KOPT-K1 (cell line): ENCODE measurements at regions not wholly inside any gene's neighbourhood (a gene's known extent, or its start where the extent isn't known, plus 50 kb on each side); places are given as distances from the start of the nearest gene placed in this dataset.
"Not testable (repeated sequence)": the region's sequence is repeated elsewhere in the genome, so short reads cannot be mapped to it uniquely, and the experiment has no call there.

Experiments
- H3K27ac ChIP-seq: fragments of 200-600 bp; sonication (generic); 2 replicates; pipeline ENCODE4 v1.5.1; 2016; ENCODE audit warnings: antibody characterized with exemption, mild to moderate bottlenecking, low read depth, low read length; ENCODE audit not compliant: poor library complexity, severe bottlenecking
- H3K36me3 ChIP-seq: fragments of 200-600 bp; sonication (generic); 2 replicates; pipeline ENCODE4 v1.5.1; 2017; ENCODE audit warnings: antibody characterized with exemption, mild to moderate bottlenecking, low read length, moderate library complexity; ENCODE audit not compliant: insufficient read depth
- H3K9me3 ChIP-seq: fragments of 200-600 bp; sonication (generic); 2 replicates; pipeline ENCODE4 v1.5.1; 2017; ENCODE audit warnings: antibody characterized with exemption, low read length, mild to moderate bottlenecking; ENCODE audit not compliant: insufficient read depth, poor library complexity, severe bottlenecking

GRCh38 chrY:7382988-7383387 is 471.4 kb upstream of the AMELY start:
- H3K27ac ChIP-seq: no peak overlapping the region
- H3K36me3 ChIP-seq: peaks cover 28% of the 10 kb centered on the region
- H3K9me3 ChIP-seq: no peaks in the 10 kb centered on the region

- Histone ChIP-seq H3K36me3 (peaks cover 76% of the 10 kb centered on the region), H3K27ac (no peak overlapping the region), H3K9me3 (no peaks in the 10 kb centered on the region)
These were observed 465.5 kb upstream of the AMELY start for GRCh38 chrY:7377091-7377490.

GRCh38 chrY:7374485-7374884 is 462.9 kb upstream of the AMELY start:
- H3K36me3 ChIP-seq: peaks cover 86% of the 10 kb centered on the region
- not testable (repeated sequence) for H3K9me3 ChIP-seq, H3K27ac ChIP-seq

GRCh38 chrY:7371953-7372352 is 460.4 kb upstream of the AMELY start:
- peaks cover 93% of the 10 kb centered on the region for H3K36me3 ChIP-seq
- H3K9me3 ChIP-seq, H3K27ac ChIP-seq: not testable (repeated sequence)

- H3K36me3 ChIP-seq: peaks cover 90% of the 10 kb centered on the region
- H3K9me3 ChIP-seq, H3K27ac ChIP-seq: not testable (repeated sequence)
These were observed 459.5 kb upstream of the AMELY start for GRCh38 chrY:7371026-7371425.

- Histone ChIP-seq H3K27ac (no peak overlapping the region), H3K9me3 (no peaks in the 10 kb centered on the region), H3K36me3 (peaks cover 94% of the 10 kb centered on the region)
These were observed 448.0 kb upstream of the AMELY start for GRCh38 chrY:7359520-7359919.

GRCh38 chrY:7358103-7358752 is 446.7 kb upstream of the AMELY start:
- H3K36me3 ChIP-seq: peaks cover 90% of the 10 kb centered on the region
- no peak overlapping the region for H3K27ac ChIP-seq

GRCh38 chrY:7355891-7356290 is 444.3 kb upstream of the AMELY start:
- H3K9me3 ChIP-seq, H3K27ac ChIP-seq: not testable (repeated sequence)
- peaks cover 85% of the 10 kb centered on the region for H3K36me3 ChIP-seq

More at GRCh38 chrY:7358103-7358752, 446.7 kb upstream of the AMELY start:
- H3K9me3 ChIP-seq: no peaks in the 10 kb centered on the region

GRCh38 chrY:7344661-7345060 is 433.1 kb upstream of the AMELY start:
- H3K27ac ChIP-seq: no peak overlapping the region
- H3K9me3 ChIP-seq: no peaks in the 10 kb centered on the region
- peaks cover 70% of the 10 kb centered on the region for H3K36me3 ChIP-seq

- Histone ChIP-seq H3K27ac (no peak overlapping the region), H3K9me3 (no peaks in the 10 kb centered on the region), H3K36me3 (peaks cover 64% of the 10 kb centered on the region)
These were observed 431.7 kb upstream of the AMELY start for GRCh38 chrY:7343261-7343660.

GRCh38 chrY:7342732-7343131 is 431.2 kb upstream of the AMELY start:
- H3K27ac ChIP-seq, H3K9me3 ChIP-seq: not testable (repeated sequence)
- peaks cover 65% of the 10 kb centered on the region for H3K36me3 ChIP-seq

- Histone ChIP-seq H3K27ac (peak overlapping the region; percentile 91), H3K9me3 (no peaks in the 10 kb centered on the region), H3K36me3 (peaks cover 63% of the 10 kb centered on the region)
These were observed 428.0 kb upstream of the AMELY start for GRCh38 chrY:7339391-7340087.

- Histone ChIP-seq H3K36me3 (peaks cover 79% of the 10 kb centered on the region), H3K27ac (no peak overlapping the region), H3K9me3 (no peaks in the 10 kb centered on the region)
These were observed 424.7 kb upstream of the AMELY start for GRCh38 chrY:7336023-7336873.

- Histone ChIP-seq H3K36me3 (peaks cover 88% of the 10 kb centered on the region), H3K27ac (no peak overlapping the region)
These were observed 422.9 kb upstream of the AMELY start for GRCh38 chrY:7334449-7334848.

More at GRCh38 chrY:7334449-7334848, 422.9 kb upstream of the AMELY start:
- no peaks in the 10 kb centered on the region for H3K9me3 ChIP-seq
